Osteoblast (primary cell): ENCODE measurements at regions not wholly inside any gene's neighbourhood (a gene's known extent, or its start where the extent isn't known, plus 50 kb on each side); places are given as distances from the start of the nearest gene placed in this dataset.
A peak's percentile ranks its signal among the peaks of the same experiment; 100 is the strongest.

Experiments used
- DNase-seq: peaks from one replicate; pipeline ENCODE4 v3.0.0; 2011; ENCODE audit warnings: low spot score, mixed read lengths; ENCODE audit not compliant: insufficient read length; ENCODE audit errors: missing footprints
- H2AFZ ChIP-seq: 2 replicates; pipeline ENCODE4 v1.6.0; 2011; ENCODE audit warnings: mild to moderate bottlenecking, low read length
- H3K27ac ChIP-seq: 2 replicates; pipeline ENCODE4 v1.5.1; 2011; ENCODE audit warnings: mild to moderate bottlenecking, low read depth, low read length, moderate library complexity
- H3K27me3 ChIP-seq: 2 replicates; pipeline ENCODE4 v1.6.0; 2012; ENCODE audit warnings: mild to moderate bottlenecking, control low read depth, inconsistent platforms, low read length, moderate library complexity; ENCODE audit not compliant: insufficient read depth
- H3K36me3 ChIP-seq: 2 replicates; pipeline ENCODE4 v1.5.1; 2011; ENCODE audit warnings: mild to moderate bottlenecking, low read length, control low read depth, moderate library complexity; ENCODE audit not compliant: insufficient read depth
- H3K4me1 ChIP-seq: 2 replicates; pipeline ENCODE4 v1.5.1; 2011; ENCODE audit warnings: mild to moderate bottlenecking, low read length, control low read depth, moderate library complexity; ENCODE audit not compliant: insufficient read depth
- H3K4me2 ChIP-seq: 2 replicates; pipeline ENCODE4 v1.6.0; 2011; ENCODE audit warnings: mild to moderate bottlenecking, low read length; ENCODE audit not compliant: insufficient read depth
- H3K4me3 ChIP-seq: fragments of 200-600 bp; sonication (generic); 3 replicates; pipeline ENCODE4 v1.5.1; 2012; ENCODE audit warnings: mild to moderate bottlenecking, low read length, inconsistent platforms; ENCODE audit not compliant: insufficient read depth
- H3K79me2 ChIP-seq: 2 replicates; pipeline ENCODE4 v1.6.0; 2012; ENCODE audit warnings: mild to moderate bottlenecking, low read length, control low read depth, inconsistent platforms; ENCODE audit not compliant: insufficient read depth
- H3K9me3 ChIP-seq: 2 replicates; pipeline ENCODE4 v1.5.1; 2011; ENCODE audit warnings: low read depth, low read length, control low read depth
- H4K20me1 ChIP-seq: 2 replicates; pipeline ENCODE4 v1.6.0; 2012; ENCODE audit warnings: mild to moderate bottlenecking, low read length, control low read depth; ENCODE audit not compliant: insufficient read depth
- CTCF ChIP-seq: IDR thresholded peaks from 2 replicates; pipeline ENCODE4 v1.5.1; 2011; ENCODE audit warnings: mild to moderate bottlenecking, low read depth, low read length, moderate library complexity; ENCODE audit errors: extremely low read depth

DNA sequence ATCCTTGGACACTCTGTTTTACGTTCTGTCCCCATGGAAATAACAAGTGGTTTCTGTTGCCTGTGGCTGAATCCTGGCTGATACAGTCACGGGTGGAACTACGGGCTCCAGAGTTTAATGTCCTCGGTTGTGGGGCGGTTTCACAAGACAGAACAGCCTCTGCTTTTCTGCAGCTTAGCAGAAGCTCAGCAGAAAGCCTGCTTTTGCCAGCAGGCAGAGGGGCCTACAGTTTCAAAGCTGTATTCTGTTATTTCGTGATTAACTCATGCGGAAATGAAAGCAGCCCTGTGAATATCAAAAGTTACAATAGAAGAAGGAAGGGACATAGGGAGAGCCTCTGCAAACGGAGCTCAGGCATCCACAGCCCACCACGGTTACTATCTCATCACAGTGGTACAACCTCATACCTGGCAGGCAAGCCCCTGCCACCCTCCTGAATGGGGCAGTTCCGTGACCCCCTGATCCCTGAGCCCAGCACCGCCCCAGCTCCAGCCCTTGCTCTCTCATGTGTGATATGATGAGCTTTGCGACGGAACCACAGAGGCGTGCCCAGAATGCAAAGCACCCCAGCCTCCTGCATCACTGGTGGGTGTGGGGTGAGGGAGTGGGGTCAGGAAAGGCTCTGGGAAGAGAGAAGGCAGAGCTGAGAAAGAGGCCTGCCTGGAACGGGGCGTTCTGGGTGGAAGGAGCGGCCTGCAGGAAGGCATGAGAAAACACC lies 360.6 kb downstream of the BRD1 start:
- H3K27ac ChIP-seq = no peak overlapping the region
- H3K4me3 ChIP-seq = no peak overlapping the region
- no peak overlapping the region for H2AFZ ChIP-seq
- H3K4me1 ChIP-seq = no peaks in the 10 kb centered on the region
- peaks cover 2% of the 10 kb centered on the region for H3K9me3 ChIP-seq
- no peaks in the 10 kb centered on the region for H3K79me2 ChIP-seq
- H3K4me2 ChIP-seq = no peak overlapping the region
- no peaks in the 10 kb centered on the region for H3K27me3 ChIP-seq
- peak; percentile 29 for DNase-seq
- TF ChIP-seq CTCF = no peak
- H4K20me1 ChIP-seq = no peaks in the 10 kb centered on the region
- no peaks in the 10 kb centered on the region for H3K36me3 ChIP-seq

DNA sequence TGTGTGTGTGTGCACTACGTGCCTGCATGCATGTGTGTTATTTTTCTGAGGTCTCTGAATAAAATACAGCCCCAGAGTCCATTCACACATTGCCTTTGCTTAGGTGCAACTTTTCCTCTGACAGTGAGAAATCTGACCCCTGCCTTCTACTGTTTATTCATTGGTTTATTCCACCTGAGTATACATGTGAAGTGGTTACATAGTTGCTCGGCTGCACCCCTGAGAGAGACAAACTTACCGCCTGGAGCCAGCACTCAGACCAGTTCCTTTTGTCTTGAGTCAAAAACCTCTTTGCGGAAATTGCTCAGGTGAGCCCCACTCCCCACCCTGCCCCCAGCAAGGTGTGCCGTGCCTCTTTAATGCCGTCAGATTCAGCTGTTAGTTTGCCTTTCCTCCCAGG lies 363.6 kb downstream of the BRD1 start:
- no peak for TF ChIP-seq CTCF
- Histone ChIP-seq H4K20me1 (no peaks in the 10 kb centered on the region), H2AFZ (no peak overlapping the region), H3K4me1 (no peaks in the 10 kb centered on the region), H3K4me3 (no peak overlapping the region), H3K27me3 (no peaks in the 10 kb centered on the region), H3K79me2 (no peaks in the 10 kb centered on the region), H3K27ac (no peak overlapping the region), H3K9me3 (peaks cover 2% of the 10 kb centered on the region), H3K36me3 (no peaks in the 10 kb centered on the region), H3K4me2 (no peak overlapping the region)
- no peak for DNase-seq

DNA sequence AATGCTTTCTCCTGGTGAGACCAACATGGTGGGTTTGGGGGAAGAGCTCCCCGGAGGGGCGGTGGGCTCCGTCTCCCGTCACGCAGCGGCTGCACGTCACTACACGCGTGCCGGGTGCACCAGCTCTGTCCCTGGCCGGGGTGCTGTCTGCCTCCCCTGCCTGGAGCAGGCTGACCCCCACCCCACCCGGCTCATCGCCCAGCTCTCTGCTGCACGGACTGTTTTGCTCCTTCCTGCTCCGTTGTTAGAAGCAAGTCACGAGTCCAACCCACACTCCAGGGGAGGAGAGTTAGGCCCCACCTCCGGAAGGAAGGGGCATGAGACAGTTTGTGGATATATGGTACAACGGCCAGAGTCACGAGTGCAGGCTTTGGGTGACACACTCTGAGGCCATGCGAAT lies 364.9 kb downstream of the BRD1 start:
- H3K4me1 ChIP-seq = no peaks in the 10 kb centered on the region
- H4K20me1 ChIP-seq = no peaks in the 10 kb centered on the region
- H3K79me2 ChIP-seq = no peaks in the 10 kb centered on the region
- H3K4me3 ChIP-seq = no peak overlapping the region
- no peak overlapping the region for H2AFZ ChIP-seq
- no peaks in the 10 kb centered on the region for H3K27me3 ChIP-seq
- TF ChIP-seq CTCF = no peak
- H3K4me2 ChIP-seq = no peak overlapping the region
- no peaks in the 10 kb centered on the region for H3K36me3 ChIP-seq
- peak; percentile 51 for DNase-seq
- H3K27ac ChIP-seq = no peak overlapping the region
- H3K9me3 ChIP-seq = no peaks in the 10 kb centered on the region

GRCh38 chr22:49462291-49462690 lies 365.4 kb downstream of the BRD1 start:
- Histone ChIP-seq H3K4me3 (no peak overlapping the region), H3K79me2 (no peaks in the 10 kb centered on the region), H3K4me2 (no peak overlapping the region), H3K27ac (no peak overlapping the region), H3K9me3 (no peaks in the 10 kb centered on the region), H4K20me1 (no peaks in the 10 kb centered on the region), H3K4me1 (no peaks in the 10 kb centered on the region), H3K27me3 (no peaks in the 10 kb centered on the region), H2AFZ (no peak overlapping the region), H3K36me3 (no peaks in the 10 kb centered on the region)
- peak; percentile 25 for DNase-seq
- no peak for TF ChIP-seq CTCF
